HG03139 (cell line): ENCODE measurements at regions not wholly inside any gene's neighbourhood (a gene's known extent, or its start where the extent isn't known, plus 50 kb on each side); places are given as distances from the start of the nearest gene placed in this dataset.
"Not testable (repeated sequence)": the region's sequence is repeated elsewhere in the genome, so short reads cannot be mapped to it uniquely, and the experiment has no call there.

Source experiments
- ATAC-seq: cut with Tn5 transposase; IDR thresholded peaks from one replicate; pipeline ENCODE4 v1.9.1; 2021; ENCODE audit not compliant: unreplicated experiment

DNA sequence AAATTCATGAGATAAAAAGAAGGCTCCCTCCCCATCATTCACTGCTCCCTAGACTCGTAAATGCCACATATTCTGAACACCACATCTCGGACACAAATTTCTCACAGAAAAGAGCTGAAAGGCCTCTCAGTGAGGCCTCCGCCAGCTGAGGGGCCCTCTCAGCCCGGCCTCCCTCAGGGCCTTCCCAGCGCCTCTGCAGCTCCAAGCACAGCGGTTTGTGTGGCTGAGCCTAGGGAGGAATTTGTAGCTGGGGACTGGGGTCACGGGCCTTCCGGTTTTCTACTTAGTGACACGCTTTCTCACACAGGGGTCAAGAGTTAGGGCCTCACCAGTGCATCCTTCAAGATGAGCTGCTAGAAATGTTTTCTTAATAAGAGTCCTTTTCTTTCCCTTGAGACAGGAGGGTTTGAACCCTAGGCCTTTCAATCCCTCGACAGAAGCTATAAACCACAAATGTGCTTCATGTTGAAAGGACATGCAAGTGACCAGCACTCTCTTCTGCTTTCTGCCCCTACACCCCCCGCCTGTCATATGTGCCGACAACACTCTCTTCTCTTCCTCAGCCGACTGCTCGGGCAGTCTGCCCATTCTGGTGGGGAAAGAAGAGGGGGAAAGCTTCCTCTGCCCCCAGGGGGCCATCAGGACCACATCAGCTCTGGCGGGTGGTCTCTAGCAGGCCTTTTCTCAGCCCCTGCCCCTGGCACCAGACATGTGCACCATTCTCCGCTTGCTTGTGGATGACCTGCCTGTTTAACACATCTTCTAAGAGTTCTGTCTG, 104.9 kb downstream of the CHIC2 start:
- no peak for ATAC-seq

DNA sequence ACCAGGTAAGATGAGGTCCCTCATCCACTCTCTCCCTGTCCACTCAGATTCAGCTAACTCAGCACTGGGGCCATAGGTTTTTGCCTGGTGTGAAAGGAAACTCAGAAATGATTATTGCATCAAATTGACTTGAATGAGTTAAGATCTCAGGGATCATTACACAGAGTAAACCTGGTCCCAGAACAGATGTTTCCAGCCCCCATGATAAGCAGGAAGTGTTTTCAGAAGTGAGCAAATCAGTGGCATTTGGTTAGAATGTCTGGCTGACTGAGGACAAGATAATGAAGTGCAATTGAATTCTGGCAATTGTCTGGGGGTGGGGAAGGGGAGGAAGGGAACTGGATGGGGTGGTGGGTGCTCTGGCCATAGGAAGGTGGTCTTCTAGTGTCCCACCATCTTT, 108.0 kb downstream of the CHIC2 start:
- ATAC-seq, result no peak

- no peak for ATAC-seq
Observed at GRCh38 chr4:53956053-53956452, 108.4 kb downstream of the CHIC2 start.

DNA sequence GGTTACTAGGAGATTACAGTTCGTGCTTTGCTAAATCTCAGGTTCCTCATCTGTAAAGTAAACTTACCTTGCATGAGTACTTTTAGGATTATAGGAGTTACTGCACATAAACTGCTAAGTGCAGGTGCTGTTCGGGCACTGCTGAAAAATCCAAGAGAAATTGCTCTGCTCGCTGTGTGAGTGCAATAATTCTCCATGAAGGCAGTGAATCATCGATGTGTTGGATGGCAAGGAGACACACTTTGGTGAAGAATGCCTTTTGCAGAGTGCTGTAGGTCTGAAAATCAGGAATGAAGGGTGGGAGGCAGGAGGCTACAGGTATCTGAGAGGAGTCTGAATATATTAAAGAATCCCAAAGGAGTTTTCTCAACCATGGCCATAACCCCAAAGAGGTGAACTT, 113.0 kb downstream of the CHIC2 start:
- no peak for ATAC-seq

GRCh38 chr4:53943345-53944085, 120.9 kb downstream of the CHIC2 start:
- no peak for ATAC-seq

GRCh38 chr4:53942712-53943111, 121.7 kb downstream of the CHIC2 start:
- no peak for ATAC-seq

- no peak for ATAC-seq
Observed at GRCh38 chr4:53941331-53941730, 123.1 kb downstream of the CHIC2 start.

DNA sequence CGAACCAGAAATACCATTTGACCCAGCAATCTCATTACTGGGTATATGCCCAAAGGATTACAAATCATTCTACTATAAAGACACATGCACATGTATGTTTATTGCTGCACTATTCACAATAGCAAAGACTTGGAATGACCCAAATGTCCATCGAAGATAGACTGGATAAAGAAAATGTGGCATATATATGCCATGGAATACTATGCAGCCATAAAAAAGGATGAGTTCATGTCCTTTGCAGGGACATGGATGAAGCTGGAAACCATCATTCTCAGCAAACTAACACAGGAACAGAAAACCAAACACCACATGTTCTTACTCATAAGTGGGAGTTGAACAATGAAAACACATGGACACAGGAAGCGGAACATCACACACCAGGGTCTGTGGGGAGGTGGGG, 124.5 kb downstream of the CHIC2 start:
- ATAC-seq, result not testable (repeated sequence)

- ATAC-seq, result no peak
Observed at GRCh38 chr4:53937918-53938317, 126.5 kb downstream of the CHIC2 start.

GRCh38 chr4:53937327-53937726, 127.1 kb downstream of the CHIC2 start:
- ATAC-seq, result no peak

GRCh38 chr4:53935780-53936179, 128.6 kb downstream of the CHIC2 start:
- no peak for ATAC-seq

GRCh38 chr4:53932796-53933610, 131.4 kb downstream of the CHIC2 start:
- no peak for ATAC-seq

DNA sequence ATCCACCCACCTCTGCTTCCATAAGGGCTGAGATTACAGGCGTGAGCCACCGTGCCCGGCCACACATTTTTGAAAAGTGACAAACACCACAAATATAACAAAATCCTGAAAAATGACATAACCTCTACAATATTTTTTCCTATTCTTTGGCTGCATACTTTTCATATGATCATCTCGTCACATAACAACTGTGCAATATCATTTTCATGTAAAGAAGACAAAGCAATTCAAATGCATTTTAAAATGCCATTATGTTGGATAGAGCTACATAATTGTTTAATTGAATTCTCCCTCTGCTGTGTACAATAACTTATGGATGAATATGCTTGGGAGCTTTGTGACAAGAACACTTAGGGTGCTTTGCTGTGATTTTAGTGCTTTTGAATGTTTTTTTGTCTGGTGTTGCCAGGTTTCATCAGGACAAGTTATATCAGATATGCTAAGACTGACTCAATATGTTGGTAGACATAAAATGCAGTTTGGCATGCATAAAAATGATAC, 132.9 kb downstream of the CHIC2 start:
- no peak for ATAC-seq

DNA sequence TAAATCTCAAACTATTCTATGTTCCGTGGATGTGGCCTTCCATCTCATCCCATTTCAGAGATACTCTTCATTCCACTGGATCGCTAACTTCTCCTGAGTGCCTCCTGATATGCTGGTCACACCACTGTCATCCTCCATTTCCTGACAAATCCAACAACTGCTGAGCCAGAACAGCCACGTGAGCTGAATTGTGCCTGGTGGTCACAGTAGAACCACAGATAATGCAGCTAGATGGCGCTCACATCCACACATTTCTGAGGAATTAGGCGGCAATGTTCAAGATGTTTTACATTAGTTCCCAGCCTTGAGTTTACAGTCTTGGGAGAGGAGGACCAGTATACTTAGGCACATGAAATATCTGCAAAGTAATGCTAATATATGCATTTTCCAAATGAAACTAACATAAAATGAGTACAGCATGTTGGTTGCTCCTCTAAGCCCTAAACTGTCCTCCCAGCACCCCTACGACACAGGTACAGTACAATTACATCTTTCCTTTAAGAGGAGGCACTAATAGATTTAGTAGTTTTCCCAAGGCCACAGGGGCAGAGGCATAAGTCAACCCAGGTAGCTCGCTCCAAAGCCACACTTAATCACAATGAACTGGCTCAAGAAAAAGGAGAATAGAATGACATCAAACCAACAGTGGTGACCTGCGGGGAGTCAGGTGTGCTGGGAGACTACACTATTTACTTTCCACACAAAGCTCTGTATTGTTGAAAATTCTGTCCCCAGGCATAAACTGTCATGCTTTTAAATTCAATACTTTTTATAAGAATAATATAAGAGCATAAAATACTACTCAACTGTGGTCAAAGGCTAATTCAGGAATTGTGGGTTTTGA, 134.2 kb downstream of the CHIC2 start:
- no peak for ATAC-seq

GRCh38 chr4:53929311-53929710, 135.1 kb downstream of the CHIC2 start:
- ATAC-seq, result no peak

- ATAC-seq, result no peak
Observed at GRCh38 chr4:53928825-53929224, 135.6 kb downstream of the CHIC2 start.

- no peak for ATAC-seq
Observed at GRCh38 chr4:53925050-53925605, 139.3 kb downstream of the CHIC2 start.

DNA sequence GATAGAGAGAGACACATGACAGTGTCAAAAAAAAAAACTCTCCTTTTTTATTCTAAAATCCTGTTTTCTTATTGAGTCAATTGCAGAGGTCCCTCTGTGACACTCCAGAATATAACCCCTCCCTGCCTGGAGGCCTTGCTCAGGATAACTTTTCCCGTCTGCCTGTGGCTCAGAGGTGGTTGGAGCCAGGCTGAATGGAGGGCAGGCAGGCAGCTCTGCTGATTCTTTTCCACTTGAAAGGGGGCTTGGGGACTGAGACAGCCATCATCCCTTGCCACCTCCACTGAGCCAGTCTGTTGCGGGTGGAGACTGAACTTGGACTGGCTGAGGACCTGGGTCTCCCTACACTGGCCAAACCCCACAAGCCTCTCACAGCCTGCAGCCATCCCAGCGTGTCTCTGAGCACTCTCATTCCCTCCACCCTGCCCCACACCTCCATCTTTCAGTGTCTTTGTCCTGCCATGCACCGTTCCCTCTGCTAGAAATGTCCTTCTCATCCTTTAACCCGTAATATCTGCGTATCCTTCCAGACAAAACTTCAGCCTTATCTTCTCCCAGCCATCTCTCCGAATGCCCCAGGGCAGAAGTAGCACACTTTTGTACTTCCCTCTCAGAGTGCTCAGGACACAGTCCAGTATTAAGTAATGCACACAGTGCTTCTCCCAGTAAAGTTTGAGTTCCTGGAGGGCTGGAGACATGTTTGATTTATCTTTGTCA, 139.9 kb downstream of the CHIC2 start:
- ATAC-seq, result no peak

DNA sequence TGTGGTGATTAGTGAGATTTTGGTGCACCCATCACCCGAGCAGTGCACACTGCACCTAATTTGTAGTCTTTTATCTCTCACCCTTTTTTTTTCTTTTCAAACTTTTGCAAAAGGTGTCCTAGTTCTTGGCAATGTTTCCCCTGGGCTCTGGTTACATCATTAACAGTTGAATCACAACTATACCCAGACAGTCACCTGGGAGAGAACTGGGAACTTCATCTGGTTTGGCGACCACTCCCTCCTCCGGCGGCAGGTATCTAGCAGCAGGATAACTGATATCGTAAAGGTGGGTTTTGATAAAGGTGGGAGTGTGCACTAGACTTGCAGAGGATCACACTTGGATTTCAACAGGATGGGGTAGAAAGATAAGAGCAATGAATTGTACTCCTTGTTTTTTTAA, 140.5 kb downstream of the CHIC2 start:
- ATAC-seq, result no peak

GRCh38 chr4:53921856-53922255, 142.5 kb downstream of the CHIC2 start:
- no peak for ATAC-seq
